ENCODE measurements at regions not wholly inside any gene's neighbourhood (a gene's known extent, or its start where the extent isn't known, plus 50 kb on each side); places are given as distances from the start of the nearest gene placed in this dataset.

DNA sequence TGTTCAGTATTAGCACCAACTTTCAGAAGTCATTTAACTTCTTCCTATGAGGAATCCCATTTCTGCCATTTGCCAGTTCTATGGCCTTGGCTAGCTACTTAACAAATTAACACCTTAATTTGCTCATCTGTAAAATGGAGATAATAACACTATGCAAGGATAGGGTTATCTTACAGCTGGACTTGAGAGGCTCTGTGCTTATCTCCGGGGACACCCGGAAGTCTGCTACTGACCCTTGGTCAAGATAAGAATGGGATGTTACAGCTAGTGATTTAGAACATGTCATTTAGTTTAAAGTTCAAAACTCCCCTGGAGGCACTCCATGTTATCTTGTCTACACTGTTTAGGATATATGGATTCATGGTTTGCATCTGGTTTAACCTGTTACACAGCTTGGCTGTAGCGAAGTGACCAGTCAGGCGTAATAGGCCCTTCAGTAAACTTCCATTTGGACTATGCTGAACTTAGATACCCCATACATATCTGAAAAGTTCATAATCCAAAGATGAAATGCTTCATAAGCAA lies 156.0 kb upstream of the CD96 start:
- Histone ChIP-seq H3K36me3 (ENCODE audit: control insufficient read depth in 2 of 4, insufficient read depth in 4 of 4, low read length in 3 of 4) (no peaks in the 10 kb centered on the region), H2AK5ac (ENCODE audit: low read depth, low read length) (no peak overlapping the region), H3K23me2 (ENCODE audit: low read depth, low read length) (no peaks in the 10 kb centered on the region), H3K4ac (replicated peaks; ENCODE audit: insufficient read length, low read depth, low read length) (no peak overlapping the region), H2BK120ac (replicated peaks; ENCODE audit: low read depth, low read length) (no peak overlapping the region), H2BK5ac (ENCODE audit: low read depth, low read length) (no peak overlapping the region), H3K18ac (ENCODE audit: extremely low read depth, low read length) (no peak overlapping the region), H4K91ac (replicated peaks; ENCODE audit: insufficient read length, low read length) (no peak overlapping the region), H3K27ac (ENCODE audit: low read depth, low read length) (no peak overlapping the region), H2BK12ac (ENCODE audit: low read depth, low read length) (no peak overlapping the region), H3K9ac (replicated peaks in 1 of 4; ENCODE audit: extremely low read depth in 1 of 4, low read depth in 3 of 4, low read length in 3 of 4) (no peak overlapping the region), H4K5ac (ENCODE audit: insufficient read length, low read depth, low read length) (no peak overlapping the region), H3K79me2 (ENCODE audit: control insufficient read depth in 1 of 2, insufficient read depth in 2 of 2, low read length in 2 of 2) (no peaks in the 10 kb centered on the region), H3K27me3 (replicated peaks in 1 of 4; ENCODE audit: control insufficient read depth in 3 of 4, extremely low read depth in 1 of 4, insufficient read depth in 3 of 4, low read length in 3 of 4) (no peaks in the 10 kb centered on the region), H3K9me3 (ENCODE audit: insufficient read depth in 2 of 2, low read depth in 1 of 2, low read length in 1 of 2) (no peaks in the 10 kb centered on the region), H3K23ac (ENCODE audit: insufficient read length) (no peak overlapping the region), H4K8ac (ENCODE audit: extremely low read depth, insufficient read depth, low read length) (no peak overlapping the region), H3K14ac (ENCODE audit: insufficient read length) (no peak overlapping the region), H3K4me2 (ENCODE audit: insufficient read depth in 1 of 2, low read depth in 2 of 2, low read length in 2 of 2) (no peak overlapping the region), H2BK20ac (ENCODE audit: low read length) (no peak overlapping the region), H3K79me1 (ENCODE audit: low read depth, low read length) (no peaks in the 10 kb centered on the region), H2AFZ (ENCODE audit: low read length) (no peak overlapping the region), H4K20me1 (replicated peaks in 1 of 2; ENCODE audit: control insufficient read depth in 1 of 2, insufficient read depth in 2 of 2, low read length in 2 of 2) (no peaks in the 10 kb centered on the region), H3K4me1 (replicated peaks in 1 of 4; ENCODE audit: control insufficient read depth in 3 of 4, insufficient read depth in 4 of 4, low read length in 3 of 4) (no peaks in the 10 kb centered on the region), H2BK15ac (ENCODE audit: low read length) (no peak overlapping the region), H3K4me3 (ENCODE audit: extremely low read depth in 1 of 4, insufficient read depth in 2 of 4, low read depth in 3 of 4, low read length in 4 of 4) (no peak overlapping the region), H3K56ac (replicated peaks; ENCODE audit: insufficient read length, low read depth, low read length) (no peak overlapping the region)
- ChIA-PET POLR2A (ENCODE audit: partially characterized antibody) (no interaction called here), CTCF (ENCODE audit: partially characterized antibody) (no interaction called here)
- TF ChIP-seq HDAC6 (IDR thresholded peaks at IDR 0.05; ENCODE audit: low read depth, low read length) (no peak), RNF2 (IDR thresholded peaks at IDR 0.05; ENCODE audit: borderline replicate concordance, low read depth, low read length, missing control alignments, poor library complexity, severe bottlenecking) (no peak), PHF8 (conservative IDR thresholded peaks at IDR 0.05; ENCODE audit: low read depth, low read length) (no peak), SRF (IDR thresholded peaks at IDR 0.05; ENCODE audit: low read depth, low read length) (no peak), RFX5 (IDR thresholded peaks at IDR 0.05; ENCODE audit: borderline replicate concordance, low read depth, low read length) (no peak)
- 97% methylated on average over 4 of the region's 4 CpGs; no CpG with 5 or more reads in 1 of the 2 experiments for WGBS, 2 experiments (ENCODE audit: extremely low coverage in 1 of 2, insufficient coverage in 1 of 2, insufficient read length in 1 of 2, insufficient replicate concordance in 2 of 2, low coverage in 1 of 2, low lambda C conversion rate in 2 of 2, missing lambda C conversion rate in 1 of 2)
- DNase-seq (ENCODE audit: low read depth in 1 of 2, low spot score in 2 of 2): no peak
- no peak for FAIRE-seq

Measured in H1 (cell line).